ENCODE measurements at regions not wholly inside any gene's neighbourhood (a gene's known extent, or its start where the extent isn't known, plus 50 kb on each side); places are given as distances from the start of the nearest gene placed in this dataset.

GRCh38 chr10:128318913-128319312 lies 192.7 kb upstream of the MKI67 start:
- TF ChIP-seq CTCF (conservative IDR thresholded peaks at IDR 0.05 in 1 of 2, IDR thresholded peaks at IDR 0.05 in 1 of 2; ENCODE audit: extremely low read depth in 1 of 2, insufficient read depth in 1 of 2, low read depth in 1 of 2, low read length in 2 of 2) (no peak), EZH2 (IDR thresholded peaks at IDR 0.05; ENCODE audit: borderline replicate concordance, low read length) (no peak)

All from mammary epithelial cell (primary cell).